ENCODE measurements at regions not wholly inside any gene's neighbourhood (a gene's known extent, or its start where the extent isn't known, plus 50 kb on each side); places are given as distances from the start of the nearest gene placed in this dataset.
"Not testable (repeated sequence)": the region's sequence is repeated elsewhere in the genome, so short reads cannot be mapped to it uniquely, and the experiment has no call there.

- no peak for DNase-seq
Measured at GRCh38 chr5:3339092-3339797, 256.4 kb upstream of the IRX1 start.

- DNase-seq = no peak
Measured at GRCh38 chr5:3337812-3338541, 257.7 kb upstream of the IRX1 start.

- DNase-seq = no peak
Measured at GRCh38 chr5:3336666-3337065, 259.0 kb upstream of the IRX1 start.

- no peak for DNase-seq
Measured at GRCh38 chr5:3335301-3335700, 260.3 kb upstream of the IRX1 start.

GRCh38 chr5:3333836-3334235, 261.8 kb upstream of the IRX1 start:
- no peak for DNase-seq

GRCh38 chr5:3333105-3333504, 262.5 kb upstream of the IRX1 start:
- DNase-seq = no peak

- DNase-seq = no peak
Measured at GRCh38 chr5:3331819-3332218, 263.8 kb upstream of the IRX1 start.

GRCh38 chr5:3330442-3330841, 265.2 kb upstream of the IRX1 start:
- DNase-seq = no peak

- no peak for DNase-seq
Measured at GRCh38 chr5:3329427-3329826, 266.2 kb upstream of the IRX1 start.

GRCh38 chr5:3326841-3327232, 268.8 kb upstream of the IRX1 start:
- no peak for DNase-seq

GRCh38 chr5:3325972-3326840, 269.4 kb upstream of the IRX1 start:
- no peak for DNase-seq

- DNase-seq = no peak
Measured at GRCh38 chr5:3325201-3325971, 270.2 kb upstream of the IRX1 start.

- DNase-seq = no peak
Measured at GRCh38 chr5:3324421-3325101, 271.1 kb upstream of the IRX1 start.

- not testable (repeated sequence) for DNase-seq
Measured at GRCh38 chr5:3323966-3324365, 271.7 kb upstream of the IRX1 start.

GRCh38 chr5:3323144-3323543, 272.5 kb upstream of the IRX1 start:
- no peak for DNase-seq

- no peak for DNase-seq
Measured at GRCh38 chr5:3322642-3323041, 273.0 kb upstream of the IRX1 start.

- no peak for DNase-seq
Measured at GRCh38 chr5:3321923-3322322, 273.7 kb upstream of the IRX1 start.

GRCh38 chr5:3321119-3321760, 274.4 kb upstream of the IRX1 start:
- DNase-seq = no peak

- no peak for DNase-seq
Measured at GRCh38 chr5:3320317-3320875, 275.2 kb upstream of the IRX1 start.

- no peak for DNase-seq
Measured at GRCh38 chr5:3317051-3317795, 278.4 kb upstream of the IRX1 start.

GRCh38 chr5:3313569-3313968, 282.1 kb upstream of the IRX1 start:
- no peak for DNase-seq

All from NCI-H526 treated with DMSO at 0.1 percent for 48 hours (cell line).